Mesodermal cell (in vitro differentiated cells): ENCODE measurements at regions not wholly inside any gene's neighbourhood (a gene's known extent, or its start where the extent isn't known, plus 50 kb on each side); places are given as distances from the start of the nearest gene placed in this dataset.

Experiments used
- H3K27ac ChIP-seq: 2 replicates; pipeline ENCODE4 v1.7.0; 2013; ENCODE audit warnings: mild to moderate bottlenecking, low read depth, low read length, moderate library complexity; ENCODE audit not compliant: severe bottlenecking
- H3K36me3 ChIP-seq: 2 replicates; pipeline ENCODE4 v1.7.1; 2013; ENCODE audit warnings: mild to moderate bottlenecking, low read length, moderate library complexity; ENCODE audit not compliant: control insufficient read depth, insufficient read depth
- H3K4me1 ChIP-seq: one replicate; pipeline ENCODE4 v1.7.1; 2013; ENCODE audit warnings: mild to moderate bottlenecking, low read length; ENCODE audit not compliant: insufficient read depth, control insufficient read depth, poor library complexity, severe bottlenecking
- H3K4me3 ChIP-seq: 2 replicates; pipeline ENCODE4 v1.7.0; 2013; ENCODE audit warnings: low read length, control low read depth, mild to moderate bottlenecking; ENCODE audit not compliant: insufficient read depth, poor library complexity, severe bottlenecking; ENCODE audit errors: extremely low read depth
- H3K9me3 ChIP-seq: 2 replicates; pipeline ENCODE4 v1.7.1; 2013; ENCODE audit warnings: mild to moderate bottlenecking, low read length, moderate library complexity; ENCODE audit not compliant: control insufficient read depth
- WGBS, 2 experiments: methylation state at CpG; one replicate each; pipeline ENCODE4 v1.1.5; 2013; ENCODE audit warnings: missing lambda C conversion rate in 2 of 2; ENCODE audit not compliant: insufficient coverage in 2 of 2; 5-methylcytosine and 5-hydroxymethylcytosine counted together

- Histone ChIP-seq H3K27ac (no peak overlapping the region), H3K4me1 (no peaks in the 10 kb centered on the region), H3K9me3 (no peaks in the 10 kb centered on the region), H3K36me3 (no peaks in the 10 kb centered on the region), H3K4me3 (no peak overlapping the region)
- 92 to 94% methylated on average over 3 to 4 of the region's 4 CpGs for WGBS, 2 experiments
Measured at GRCh38 chr2:75798569-75798968, 87.9 kb upstream of the GCFC2 start.

GRCh38 chr2:75792996-75793395 lies 82.3 kb upstream of the GCFC2 start:
- no peak overlapping the region for H3K4me3 ChIP-seq
- no peak overlapping the region for H3K27ac ChIP-seq
- WGBS, 2 experiments = no CpG with 5 or more reads among the region's 1 CpG
- H3K4me1 ChIP-seq = peaks cover 10% of the 10 kb centered on the region
- H3K36me3 ChIP-seq = no peaks in the 10 kb centered on the region
- H3K9me3 ChIP-seq = no peaks in the 10 kb centered on the region

GRCh38 chr2:75792146-75792545 lies 81.4 kb upstream of the GCFC2 start:
- Histone ChIP-seq H3K9me3 (no peaks in the 10 kb centered on the region), H3K4me3 (no peak overlapping the region), H3K4me1 (peaks cover 10% of the 10 kb centered on the region), H3K36me3 (no peaks in the 10 kb centered on the region), H3K27ac (no peak overlapping the region)
- 87 to 100% methylated on average over 1 to 3 of the region's 4 CpGs for WGBS, 2 experiments

- H3K36me3 ChIP-seq = no peaks in the 10 kb centered on the region
- no peak overlapping the region for H3K4me3 ChIP-seq
- H3K27ac ChIP-seq = no peak overlapping the region
- H3K9me3 ChIP-seq = no peaks in the 10 kb centered on the region
- 100% methylated on average over 1 of the region's 1 CpG for WGBS, 2 experiments
- H3K4me1 ChIP-seq = peaks cover 10% of the 10 kb centered on the region
Measured at GRCh38 chr2:75790814-75791467, 80.2 kb upstream of the GCFC2 start.

- H3K4me1 ChIP-seq = peaks cover 10% of the 10 kb centered on the region
- H3K4me3 ChIP-seq = no peak overlapping the region
- no peaks in the 10 kb centered on the region for H3K36me3 ChIP-seq
- 69 to 90% methylated on average over 2 to 5 of the region's 5 CpGs for WGBS, 2 experiments
- peak overlapping the region; percentile 29 for H3K27ac ChIP-seq
- H3K9me3 ChIP-seq = no peaks in the 10 kb centered on the region
Measured at GRCh38 chr2:75790121-75790813, 79.6 kb upstream of the GCFC2 start.

DNA sequence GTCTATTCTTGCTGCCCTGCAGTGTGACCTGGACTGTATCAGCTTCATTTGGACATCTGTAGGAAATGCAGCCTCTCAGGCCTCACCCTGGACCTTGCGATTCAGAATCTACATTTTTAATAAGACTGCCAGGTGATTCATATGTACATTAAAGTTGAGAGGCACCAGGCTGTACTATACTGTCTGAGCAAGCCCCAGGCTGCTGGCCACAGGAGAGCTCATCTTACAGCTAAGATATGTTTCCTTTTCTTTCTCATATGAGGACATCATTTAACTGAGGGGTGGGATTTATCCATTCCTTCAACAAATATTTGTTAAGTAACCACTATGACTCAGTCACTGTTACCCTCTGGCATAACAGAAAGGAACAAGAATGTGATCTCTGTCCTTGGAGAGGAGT lies 78.2 kb upstream of the GCFC2 start:
- H3K36me3 ChIP-seq = no peaks in the 10 kb centered on the region
- H3K4me3 ChIP-seq = no peak overlapping the region
- WGBS, 2 experiments = 89% methylated on average over 1 of the region's 1 CpG; no CpG with 5 or more reads in 1 of the 2 experiments
- peaks cover 10% of the 10 kb centered on the region for H3K4me1 ChIP-seq
- H3K27ac ChIP-seq = no peak overlapping the region
- H3K9me3 ChIP-seq = no peaks in the 10 kb centered on the region

DNA sequence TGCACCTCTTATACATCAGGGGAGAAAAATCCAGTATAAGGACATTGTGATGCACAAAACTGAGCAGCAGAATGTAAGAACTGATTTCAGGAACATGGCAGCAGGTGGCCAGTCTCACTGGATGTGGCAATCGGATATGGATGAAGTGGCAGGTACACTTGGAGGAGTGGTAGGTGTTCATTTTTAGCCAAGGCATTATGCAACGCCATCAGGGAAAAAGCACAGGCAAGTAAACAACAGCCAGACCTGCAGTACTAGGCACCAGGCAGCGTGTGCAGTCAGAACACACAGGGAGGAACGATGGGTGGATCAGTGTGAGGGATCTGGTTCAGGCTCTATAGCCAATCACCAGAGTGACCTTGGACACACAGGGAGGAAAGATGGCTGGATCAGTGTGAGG lies 77.4 kb upstream of the GCFC2 start:
- WGBS, 2 experiments = 94 to 100% methylated on average over 3 to 4 of the region's 4 CpGs
- H3K27ac ChIP-seq = no peak overlapping the region
- H3K36me3 ChIP-seq = no peaks in the 10 kb centered on the region
- H3K9me3 ChIP-seq = no peaks in the 10 kb centered on the region
- no peak overlapping the region for H3K4me3 ChIP-seq
- peaks cover 10% of the 10 kb centered on the region for H3K4me1 ChIP-seq

GRCh38 chr2:75787532-75788132 lies 76.9 kb upstream of the GCFC2 start:
- Histone ChIP-seq H3K4me1 (peaks cover 10% of the 10 kb centered on the region), H3K4me3 (no peak overlapping the region), H3K36me3 (no peaks in the 10 kb centered on the region), H3K9me3 (no peaks in the 10 kb centered on the region), H3K27ac (no peak overlapping the region)
- WGBS, 2 experiments = 0 to 83% methylated on average over 1 of the region's 5 CpGs

- H3K27ac ChIP-seq = no peak overlapping the region
- 83 to 84% methylated on average over 2 of the region's 3 CpGs for WGBS, 2 experiments
Measured at GRCh38 chr2:75775311-75775823, 64.7 kb upstream of the GCFC2 start.

DNA sequence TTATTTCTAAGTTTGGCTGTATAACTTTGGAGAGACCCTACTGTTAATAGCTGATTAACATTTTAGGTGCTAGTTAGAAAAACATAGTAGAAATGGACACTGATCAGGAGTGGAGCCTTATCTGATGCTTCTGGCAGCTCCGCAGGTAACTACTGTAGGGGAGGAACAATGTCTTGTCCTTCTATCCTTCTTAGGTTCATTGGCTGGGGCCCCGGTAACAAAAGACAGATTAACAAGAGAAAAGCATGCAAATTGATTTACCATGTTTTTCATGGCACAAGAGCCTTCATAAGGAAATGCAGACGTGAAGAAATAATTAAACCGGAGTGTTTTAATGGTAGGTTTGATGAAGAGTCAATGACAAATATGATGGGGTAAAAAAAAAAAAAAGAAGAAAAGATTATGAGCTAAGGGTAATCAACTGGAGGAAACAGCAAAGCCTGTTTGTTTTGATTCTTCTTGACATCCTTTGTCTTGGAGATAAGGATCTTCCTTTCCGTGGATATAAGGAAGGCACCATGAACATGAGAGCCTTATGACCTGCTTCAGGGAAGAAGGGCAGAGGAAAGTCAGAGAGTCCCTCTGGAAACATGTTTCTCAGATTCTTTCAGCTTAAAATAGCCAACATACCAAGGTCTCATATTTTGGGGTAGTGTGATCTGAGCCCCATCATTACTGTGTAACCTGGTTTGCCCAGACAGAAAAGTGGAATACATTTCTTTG lies 62.4 kb upstream of the GCFC2 start:
- Histone ChIP-seq H3K36me3 (no peaks in the 10 kb centered on the region), H3K9me3 (no peaks in the 10 kb centered on the region), H3K27ac (no peak overlapping the region), H3K4me3 (no peak overlapping the region), H3K4me1 (no peaks in the 10 kb centered on the region)
- WGBS, 2 experiments = 10 to 28% methylated on average over 3 to 5 of the region's 5 CpGs

More at GRCh38 chr2:75775311-75775823, 64.7 kb upstream of the GCFC2 start:
- H3K4me3 ChIP-seq = no peak overlapping the region
- no peaks in the 10 kb centered on the region for H3K36me3 ChIP-seq
- H3K9me3 ChIP-seq = no peaks in the 10 kb centered on the region
- H3K4me1 ChIP-seq = no peaks in the 10 kb centered on the region
